GM19023 (cell line): ENCODE measurements at regions not wholly inside any gene's neighbourhood (a gene's known extent, or its start where the extent isn't known, plus 50 kb on each side); places are given as distances from the start of the nearest gene placed in this dataset.
"Not testable (repeated sequence)": the region's sequence is repeated elsewhere in the genome, so short reads cannot be mapped to it uniquely, and the experiment has no call there.

Experiments used
- ATAC-seq: cut with Tn5 transposase; IDR thresholded peaks from one replicate; pipeline ENCODE4 v1.9.1; 2021; ENCODE audit warnings: mild to moderate bottlenecking, moderate library complexity; ENCODE audit not compliant: unreplicated experiment

- no peak for ATAC-seq
These were observed 237.6 kb upstream of the MME start for GRCh38 chr3:154842536-154842935.

- ATAC-seq: no peak
These were observed 244.5 kb upstream of the MME start for GRCh38 chr3:154835639-154836038.

- ATAC-seq: not testable (repeated sequence)
These were observed 245.3 kb upstream of the MME start for GRCh38 chr3:154834831-154835230.

- no peak for ATAC-seq
These were observed 250.2 kb upstream of the MME start for GRCh38 chr3:154829929-154830328.

- no peak for ATAC-seq
These were observed 260.6 kb upstream of the MME start for GRCh38 chr3:154819491-154819890.

- ATAC-seq: no peak
These were observed 261.4 kb upstream of the MME start for GRCh38 chr3:154818676-154819255.

GRCh38 chr3:154810017-154810416 lies 270.1 kb upstream of the MME start:
- not testable (repeated sequence) for ATAC-seq

GRCh38 chr3:154801729-154802128 lies 278.4 kb upstream of the MME start:
- ATAC-seq: no peak

GRCh38 chr3:154799800-154800199 lies 280.3 kb upstream of the MME start:
- ATAC-seq: no peak

GRCh38 chr3:154795582-154795981 lies 284.5 kb upstream of the MME start:
- no peak for ATAC-seq

GRCh38 chr3:154794814-154795445 lies 285.2 kb upstream of the MME start:
- no peak for ATAC-seq

GRCh38 chr3:154794391-154794790 lies 285.7 kb upstream of the MME start:
- no peak for ATAC-seq

- no peak for ATAC-seq
These were observed 287.3 kb upstream of the MME start for GRCh38 chr3:154792828-154793227.

GRCh38 chr3:154791611-154792010 lies 288.5 kb upstream of the MME start:
- ATAC-seq: no peak

GRCh38 chr3:154786724-154787123 lies 293.4 kb upstream of the MME start:
- ATAC-seq: no peak

GRCh38 chr3:154783521-154783931 lies 296.6 kb upstream of the MME start:
- no peak for ATAC-seq

- ATAC-seq: no peak
These were observed 297.1 kb upstream of the MME start for GRCh38 chr3:154783061-154783460.

- ATAC-seq: no peak
These were observed 298.0 kb upstream of the MME start for GRCh38 chr3:154782151-154782550.

GRCh38 chr3:154781595-154781994 lies 298.5 kb upstream of the MME start:
- ATAC-seq: no peak

- no peak for ATAC-seq
These were observed 299.9 kb upstream of the MME start for GRCh38 chr3:154780263-154780662.

- ATAC-seq: no peak
These were observed 300.5 kb upstream of the MME start for GRCh38 chr3:154779571-154779970.

GRCh38 chr3:154778057-154778456 lies 302.1 kb upstream of the MME start:
- no peak for ATAC-seq
